Hepatic stellate cell (primary cell): ENCODE measurements at regions not wholly inside any gene's neighbourhood (a gene's known extent, or its start where the extent isn't known, plus 50 kb on each side); places are given as distances from the start of the nearest gene placed in this dataset.

Source experiments
- DNase-seq: peaks from one replicate; pipeline ENCODE4 v3.0.0; 2011; ENCODE audit warnings: low spot score

GRCh38 chr5:41670854-41671479, 160.6 kb upstream of the PLCXD3 start:
- no peak for DNase-seq

- no peak for DNase-seq
These were observed 159.8 kb upstream of the PLCXD3 start for GRCh38 chr5:41670216-41670615.

GRCh38 chr5:41661254-41661653, 150.9 kb upstream of the PLCXD3 start:
- no peak for DNase-seq

GRCh38 chr5:41656597-41656996, 146.2 kb upstream of the PLCXD3 start:
- no peak for DNase-seq

GRCh38 chr5:41650131-41650530, 139.7 kb upstream of the PLCXD3 start:
- no peak for DNase-seq

GRCh38 chr5:41649659-41650058, 139.3 kb upstream of the PLCXD3 start:
- DNase-seq, result peak; percentile 2

- no peak for DNase-seq
These were observed 138.6 kb upstream of the PLCXD3 start for GRCh38 chr5:41648996-41649395.

GRCh38 chr5:41641621-41642020, 131.2 kb upstream of the PLCXD3 start:
- DNase-seq, result no peak

- DNase-seq, result no peak
These were observed 128.3 kb upstream of the PLCXD3 start for GRCh38 chr5:41638685-41639084.

GRCh38 chr5:41637869-41638268, 127.5 kb upstream of the PLCXD3 start:
- no peak for DNase-seq

GRCh38 chr5:41637424-41637823, 127.0 kb upstream of the PLCXD3 start:
- no peak for DNase-seq

GRCh38 chr5:41636605-41637004, 126.2 kb upstream of the PLCXD3 start:
- peak; percentile 5 for DNase-seq

GRCh38 chr5:41629897-41630296, 119.5 kb upstream of the PLCXD3 start:
- no peak for DNase-seq

GRCh38 chr5:41625571-41625970, 115.2 kb upstream of the PLCXD3 start:
- no peak for DNase-seq

- DNase-seq, result no peak
These were observed 111.0 kb upstream of the PLCXD3 start for GRCh38 chr5:41621420-41621819.

- DNase-seq, result no peak
These were observed 107.6 kb upstream of the PLCXD3 start for GRCh38 chr5:41617843-41618515.

- no peak for DNase-seq
These were observed 100.0 kb upstream of the PLCXD3 start for GRCh38 chr5:41610386-41610785.

- no peak for DNase-seq
These were observed 90.3 kb upstream of the PLCXD3 start for GRCh38 chr5:41600731-41601130.

- peak; percentile 26 for DNase-seq
These were observed 87.6 kb upstream of the PLCXD3 start for GRCh38 chr5:41598011-41598410.

- no peak for DNase-seq
These were observed 77.3 kb upstream of the PLCXD3 start for GRCh38 chr5:41587668-41588067.

GRCh38 chr5:41575110-41575779, 64.8 kb upstream of the PLCXD3 start:
- DNase-seq, result no peak

GRCh38 chr5:41574391-41574790, 64.0 kb upstream of the PLCXD3 start:
- DNase-seq, result no peak
